Fibroblast of pulmonary artery (primary cell): ENCODE measurements at regions not wholly inside any gene's neighbourhood (a gene's known extent, or its start where the extent isn't known, plus 50 kb on each side); places are given as distances from the start of the nearest gene placed in this dataset.
"Not testable (repeated sequence)": the region's sequence is repeated elsewhere in the genome, so short reads cannot be mapped to it uniquely, and the experiment has no call there.

Experiments used
- DNase-seq: peaks from one replicate; pipeline ENCODE4 v3.0.0-alpha.2; 2010; ENCODE audit warnings: low read depth
- H3K4me3 ChIP-seq: replicated peaks from 2 replicates; pipeline ENCODE4 v1.5.1; 2011; ENCODE audit warnings: low read depth, mild to moderate bottlenecking, control low read depth, low read length, moderate library complexity
- CTCF ChIP-seq: IDR thresholded peaks from 2 replicates; pipeline ENCODE4 v1.5.1; 2011; ENCODE audit warnings: mild to moderate bottlenecking, control low read depth, low read length, inconsistent platforms; ENCODE audit errors: missing control alignments

GRCh38 chrX:151088221-151088620 is 88.2 kb upstream of the GPR50 start:
- no peak for DNase-seq
- H3K4me3 ChIP-seq: no peak overlapping the region
- no peak for TF ChIP-seq CTCF

DNA sequence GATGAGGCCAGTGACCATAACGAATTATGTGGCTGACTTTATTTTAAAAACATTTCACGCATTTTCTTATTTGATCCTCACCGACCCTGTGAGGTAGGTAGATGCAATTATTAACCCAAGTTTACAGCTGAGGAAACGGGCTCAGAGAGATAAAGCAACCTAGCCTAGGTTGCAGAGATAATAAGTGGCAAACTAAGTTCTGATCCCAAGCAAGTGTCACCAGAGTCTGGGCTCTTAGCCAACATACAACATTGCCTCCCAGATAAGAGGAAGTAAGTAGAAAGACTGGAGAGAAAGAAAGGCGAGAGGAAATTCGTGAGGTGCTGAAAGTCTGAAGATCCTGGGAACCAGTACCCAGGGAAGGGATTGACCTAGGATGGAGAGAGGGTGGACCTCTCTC is 77.4 kb upstream of the GPR50 start:
- TF ChIP-seq CTCF: no peak
- H3K4me3 ChIP-seq: no peak overlapping the region
- no peak for DNase-seq

- no peak for DNase-seq
- no peak for TF ChIP-seq CTCF
- no peak overlapping the region for H3K4me3 ChIP-seq
Observed at GRCh38 chrX:151100799-151101198, 75.6 kb upstream of the GPR50 start.

- not testable (repeated sequence) for H3K4me3 ChIP-seq, DNase-seq
Observed at GRCh38 chrX:151113200-151113599, 63.2 kb upstream of the GPR50 start.
